ENCODE measurements at regions not wholly inside any gene's neighbourhood (a gene's known extent, or its start where the extent isn't known, plus 50 kb on each side); places are given as distances from the start of the nearest gene placed in this dataset.

GRCh38 chr11:116543911-116544475 lies 228.8 kb downstream of the BUD13 start:
- TF ChIP-seq, protein P1, sequence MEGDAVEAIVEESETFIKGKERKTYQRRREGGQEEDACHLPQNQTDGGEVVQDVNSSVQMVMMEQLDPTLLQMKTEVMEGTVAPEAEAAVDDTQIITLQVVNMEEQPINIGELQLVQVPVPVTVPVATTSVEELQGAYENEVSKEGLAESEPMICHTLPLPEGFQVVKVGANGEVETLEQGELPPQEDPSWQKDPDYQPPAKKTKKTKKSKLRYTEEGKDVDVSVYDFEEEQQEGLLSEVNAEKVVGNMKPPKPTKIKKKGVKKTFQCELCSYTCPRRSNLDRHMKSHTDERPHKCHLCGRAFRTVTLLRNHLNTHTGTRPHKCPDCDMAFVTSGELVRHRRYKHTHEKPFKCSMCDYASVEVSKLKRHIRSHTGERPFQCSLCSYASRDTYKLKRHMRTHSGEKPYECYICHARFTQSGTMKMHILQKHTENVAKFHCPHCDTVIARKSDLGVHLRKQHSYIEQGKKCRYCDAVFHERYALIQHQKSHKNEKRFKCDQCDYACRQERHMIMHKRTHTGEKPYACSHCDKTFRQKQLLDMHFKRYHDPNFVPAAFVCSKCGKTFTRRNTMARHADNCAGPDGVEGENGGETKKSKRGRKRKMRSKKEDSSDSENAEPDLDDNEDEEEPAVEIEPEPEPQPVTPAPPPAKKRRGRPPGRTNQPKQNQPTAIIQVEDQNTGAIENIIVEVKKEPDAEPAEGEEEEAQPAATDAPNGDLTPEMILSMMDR (IDR thresholded peaks at IDR 0.05) = no peak

GRCh38 chr11:116543099-116543498 lies 229.7 kb downstream of the BUD13 start:
- TF ChIP-seq, protein P1 (IDR thresholded peaks at IDR 0.05) = no peak

GRCh38 chr11:116542406-116542805 lies 230.4 kb downstream of the BUD13 start:
- TF ChIP-seq, protein P1 (IDR thresholded peaks at IDR 0.05) = no peak

DNA sequence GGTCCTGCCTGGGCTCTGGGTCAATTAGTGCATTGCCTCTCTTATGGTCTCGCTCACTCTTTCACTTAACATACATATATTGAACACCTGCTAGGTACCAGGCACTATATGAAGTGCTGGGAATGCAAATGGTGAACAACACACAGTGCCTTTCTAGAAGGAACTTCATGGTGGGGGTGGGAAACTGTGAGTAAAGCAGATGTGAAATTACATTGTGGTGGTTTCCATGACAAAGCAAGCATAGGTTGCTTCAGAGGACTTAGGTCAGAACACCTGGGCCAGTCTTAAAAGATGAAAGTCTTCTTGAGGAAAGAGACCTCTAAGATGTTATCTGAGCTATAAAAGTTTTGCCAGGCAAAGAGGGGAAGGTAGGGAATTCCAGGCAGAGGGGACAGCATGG lies 231.3 kb downstream of the BUD13 start:
- TF ChIP-seq, protein P1 (IDR thresholded peaks at IDR 0.05) = no peak

DNA sequence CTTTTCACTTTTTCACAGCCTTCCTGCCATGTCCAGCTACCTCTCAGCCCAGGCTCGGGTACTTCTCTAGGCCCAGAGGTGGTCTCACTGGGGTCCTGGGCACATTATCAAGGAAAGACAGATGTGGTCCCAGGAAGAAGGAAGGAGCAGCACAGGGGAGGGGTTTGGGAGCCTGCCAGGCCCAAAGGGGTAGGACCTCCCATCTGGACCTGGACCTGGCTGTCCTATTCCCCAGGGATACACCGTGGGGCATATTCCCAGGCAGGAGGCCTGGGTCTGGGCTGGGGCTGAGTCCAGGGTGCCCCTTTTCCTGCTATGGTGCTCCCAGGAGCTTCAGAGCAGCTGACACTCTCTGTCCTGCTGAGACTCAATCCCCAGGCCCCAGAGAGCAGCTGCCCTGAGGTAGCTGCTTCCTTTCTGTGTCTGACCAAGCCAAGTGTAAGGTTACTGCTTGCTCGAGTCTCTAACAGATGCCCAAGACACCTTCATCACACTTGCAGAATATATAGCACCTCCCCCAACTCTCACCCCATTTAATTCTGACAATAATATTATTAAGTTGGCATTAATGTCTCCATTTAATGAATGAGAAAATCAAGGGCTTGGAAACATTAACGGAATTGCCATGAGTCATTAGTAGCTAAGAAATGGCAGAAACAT lies 232.0 kb downstream of the BUD13 start:
- TF ChIP-seq, protein P1 (IDR thresholded peaks at IDR 0.05) = no peak

GRCh38 chr11:116539836-116540418 lies 232.9 kb downstream of the BUD13 start:
- TF ChIP-seq, protein P1 (IDR thresholded peaks at IDR 0.05) = no peak

DNA sequence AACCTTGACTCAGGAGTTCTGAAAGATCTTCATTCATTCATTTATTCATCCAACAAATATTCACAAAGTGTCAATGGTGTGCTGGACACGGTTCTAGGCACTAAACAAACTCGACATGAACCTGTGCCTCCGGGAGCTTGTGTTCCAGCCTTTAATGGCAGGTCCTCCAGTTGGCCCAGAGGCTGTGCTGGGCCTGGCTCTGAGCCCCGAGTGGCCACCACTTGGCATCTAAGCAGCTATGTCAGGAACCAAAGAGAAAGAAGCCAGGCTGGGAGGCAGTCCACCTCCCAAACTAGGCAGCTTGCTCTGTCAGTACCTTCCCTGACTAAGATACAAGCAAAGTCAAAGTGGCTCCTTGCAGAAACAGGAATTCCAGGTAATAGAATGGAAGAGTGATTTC lies 233.6 kb downstream of the BUD13 start:
- TF ChIP-seq, protein P1 (IDR thresholded peaks at IDR 0.05) = no peak

All from LNCAP (cell line).